Immature natural killer cell (primary cell): ENCODE measurements at regions not wholly inside any gene's neighbourhood (a gene's known extent, or its start where the extent isn't known, plus 50 kb on each side); places are given as distances from the start of the nearest gene placed in this dataset.

ENCODE experiments used
- DNase-seq, 3 donors: peaks; one replicate each; pipeline ENCODE4 v3.0.0; 2022; ENCODE audit warnings: mixed read lengths in 1 of 3
- H3K27ac Mint-ChIP-seq, 6 donors: one replicate each; pipeline ENCODE4 v1.8.0; 2020; ENCODE audit warnings: mixed read lengths in 6 of 6, mild to moderate bottlenecking in 5 of 6, inconsistent platforms in 4 of 6, moderate library complexity in 3 of 6
- H3K27me3 Mint-ChIP-seq, 3 donors: one replicate each; pipeline ENCODE4 v1.8.0; 2020 to 2021; ENCODE audit warnings: low read depth in 3 of 3, mild to moderate bottlenecking in 3 of 3, mixed read lengths in 3 of 3, moderate library complexity in 3 of 3, inconsistent platforms in 1 of 3
- H3K36me3 Mint-ChIP-seq, 3 donors: one replicate each; pipeline ENCODE4 v1.8.0; 2020; ENCODE audit warnings: mixed read lengths in 3 of 3, inconsistent platforms in 2 of 3, mild to moderate bottlenecking in 2 of 3
- H3K4me1 Mint-ChIP-seq, 2 donors: one replicate each; pipeline ENCODE4 v1.8.0; 2020; ENCODE audit warnings: inconsistent platforms in 2 of 2, mild to moderate bottlenecking in 2 of 2, mixed read lengths in 2 of 2, moderate library complexity in 1 of 2
- H3K4me3 Mint-ChIP-seq, 5 donors: one replicate each; pipeline ENCODE4 v1.8.0; 2020; ENCODE audit warnings: mild to moderate bottlenecking in 5 of 5, mixed read lengths in 5 of 5, inconsistent platforms in 3 of 5, moderate library complexity in 3 of 5
- H3K9me3 Mint-ChIP-seq, 6 donors: one replicate each; pipeline ENCODE4 v1.8.0; 2020; ENCODE audit warnings: mild to moderate bottlenecking in 6 of 6, mixed read lengths in 6 of 6, inconsistent platforms in 4 of 6, moderate library complexity in 3 of 6

DNA sequence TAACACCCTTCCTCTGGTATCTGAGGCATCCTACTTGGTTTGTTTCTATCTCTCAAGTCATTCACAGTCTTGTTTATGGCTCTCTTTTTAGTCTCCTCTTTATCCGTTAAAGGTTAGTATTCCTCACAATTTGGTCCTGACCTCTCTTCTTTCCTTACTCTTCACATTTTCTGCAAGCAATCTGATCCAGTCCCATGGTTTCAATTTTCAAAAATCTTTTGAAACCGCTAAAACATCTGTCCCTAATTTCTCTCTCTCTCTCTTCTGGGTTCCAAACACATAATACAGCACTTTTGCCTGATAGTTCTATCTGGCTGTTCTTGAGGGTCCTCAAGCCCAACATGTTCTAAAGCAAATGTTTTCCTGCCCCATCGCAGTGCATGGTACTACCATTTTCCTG is 149.0 kb downstream of the SERPINI1 start:
- no peaks in the 10 kb centered on the region for H3K36me3 Mint-ChIP-seq
- DNase-seq: no peak
- peaks cover 0 to 5% of the 10 kb centered on the region in 2 donors for H3K4me1 Mint-ChIP-seq
- no peak overlapping the region for H3K4me3 Mint-ChIP-seq
- no peaks in the 10 kb centered on the region for H3K9me3 Mint-ChIP-seq
- H3K27ac Mint-ChIP-seq: no peak overlapping the region
- H3K27me3 Mint-ChIP-seq: peaks cover 0 to 12% (median 1%) of the 10 kb centered on the region in 3 donors

DNA sequence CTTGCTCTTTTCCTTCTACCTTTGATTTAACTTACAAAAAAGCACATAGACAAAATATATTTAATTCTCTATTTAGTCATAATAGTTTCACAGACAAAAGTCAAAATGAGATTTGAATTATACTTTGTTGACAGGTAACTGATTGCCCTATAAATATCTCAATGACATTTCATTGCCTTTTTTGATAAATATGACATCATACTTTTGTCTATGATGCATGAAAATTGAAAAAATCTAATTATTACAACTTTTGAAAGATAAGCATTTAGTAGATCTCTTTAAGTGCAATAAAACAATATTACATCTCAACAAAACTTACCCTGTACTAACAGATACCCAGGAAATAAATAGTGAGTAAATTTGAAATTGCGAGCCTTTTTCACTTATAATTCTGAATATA is 147.9 kb downstream of the SERPINI1 start:
- no peak overlapping the region for H3K4me3 Mint-ChIP-seq
- H3K9me3 Mint-ChIP-seq: no peaks in the 10 kb centered on the region
- peaks cover 0 to 5% of the 10 kb centered on the region in 2 donors for H3K4me1 Mint-ChIP-seq
- no peak overlapping the region for H3K27ac Mint-ChIP-seq
- no peaks in the 10 kb centered on the region for H3K36me3 Mint-ChIP-seq
- no peak for DNase-seq
- H3K27me3 Mint-ChIP-seq: peaks cover 0 to 12% (median 1%) of the 10 kb centered on the region in 3 donors

DNA sequence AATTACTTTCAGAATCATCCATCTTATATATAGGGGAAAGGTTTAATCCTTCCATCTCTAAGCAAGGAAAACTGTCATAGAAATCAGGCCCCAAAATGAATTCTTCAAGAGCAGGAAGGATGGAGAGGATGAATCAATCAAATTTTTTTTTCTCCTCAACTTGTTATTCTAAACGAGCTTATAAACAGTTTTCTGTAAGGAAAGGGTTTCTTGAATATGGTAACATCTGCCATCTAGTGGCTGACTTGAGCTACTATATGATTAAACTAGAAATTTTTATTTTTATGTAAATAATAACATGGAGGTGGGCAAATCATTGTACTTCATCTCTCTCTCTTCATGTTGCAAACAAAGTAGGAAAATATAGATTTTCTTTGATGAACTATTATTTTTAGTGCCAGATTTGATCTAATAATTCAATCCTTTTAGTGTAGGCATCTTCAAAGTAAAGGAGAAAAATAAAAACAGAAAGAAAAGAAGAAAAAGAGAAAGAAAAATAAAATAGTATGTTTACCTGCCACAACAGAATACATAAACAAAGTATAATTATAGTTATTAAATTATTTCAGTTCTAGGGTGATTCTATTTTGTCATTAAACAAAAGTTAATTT is 146.6 kb downstream of the SERPINI1 start:
- Mint-ChIP-seq H3K27me3 (peaks cover 0 to 13% (median 1%) of the 10 kb centered on the region in 3 donors), H3K27ac (no peak overlapping the region), H3K9me3 (no peaks in the 10 kb centered on the region), H3K4me3 (peak overlapping the region in 1 of 5 donors; percentile 51), H3K4me1 (peaks cover 0 to 5% of the 10 kb centered on the region in 2 donors), H3K36me3 (no peaks in the 10 kb centered on the region)
- peak in 2 of 3 donors; percentile 13 to 19 for DNase-seq

DNA sequence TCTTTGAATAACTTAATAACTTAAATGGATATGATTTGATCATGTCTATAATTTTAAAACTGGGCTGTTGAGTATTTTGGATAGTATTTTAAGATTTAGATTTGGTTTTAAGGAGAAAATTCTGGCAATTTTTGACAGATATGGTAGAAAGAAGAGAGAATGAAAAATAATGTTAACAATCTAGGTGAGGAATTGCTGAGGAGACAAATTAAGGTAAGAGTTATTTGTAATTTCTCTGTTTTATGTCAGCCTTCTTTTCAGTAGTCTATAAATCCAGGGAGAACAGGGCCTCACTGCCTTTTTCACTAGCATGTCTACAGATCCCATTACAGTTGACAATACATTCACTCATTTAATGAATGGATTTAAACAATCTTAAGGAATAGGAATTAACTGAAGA is 144.7 kb downstream of the SERPINI1 start:
- no peak overlapping the region for H3K4me3 Mint-ChIP-seq
- no peaks in the 10 kb centered on the region for H3K36me3 Mint-ChIP-seq
- H3K27me3 Mint-ChIP-seq: peaks cover 0 to 14% (median 1%) of the 10 kb centered on the region in 3 donors
- no peaks in the 10 kb centered on the region for H3K9me3 Mint-ChIP-seq
- H3K27ac Mint-ChIP-seq: no peak overlapping the region
- H3K4me1 Mint-ChIP-seq: peaks cover 0 to 5% of the 10 kb centered on the region in 2 donors
- DNase-seq: no peak

DNA sequence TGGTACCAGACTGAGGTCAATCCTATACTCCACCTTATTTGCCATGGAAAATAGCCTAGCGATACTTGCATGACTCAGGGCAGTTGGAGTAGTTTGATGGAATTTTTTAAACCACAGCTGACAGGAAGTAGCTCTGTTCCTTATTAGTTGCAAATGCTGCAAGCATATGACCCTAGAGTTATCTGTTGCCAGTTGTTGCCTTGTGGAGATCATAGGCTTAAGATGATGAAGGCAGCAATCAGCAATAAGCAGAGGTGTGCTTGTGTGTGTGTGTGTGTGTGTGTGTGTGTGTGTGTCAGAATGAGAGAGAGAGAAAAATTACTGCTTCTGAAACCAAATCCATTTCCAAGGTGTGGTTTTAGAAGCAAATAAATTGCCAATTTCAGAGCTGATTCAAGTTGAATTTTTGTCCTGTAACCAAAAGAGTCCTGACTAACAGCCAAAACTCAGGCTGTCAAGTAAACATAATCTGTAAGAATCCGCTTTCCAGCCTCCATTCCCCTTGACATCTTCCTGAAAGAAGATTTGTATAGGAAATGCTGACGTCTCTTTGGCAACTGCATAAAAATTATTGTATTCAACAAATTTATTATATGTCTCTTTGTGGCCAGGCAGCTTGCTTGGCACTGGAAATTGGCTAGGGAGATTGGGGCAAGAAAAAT is 141.2 kb downstream of the SERPINI1 start:
- H3K4me3 Mint-ChIP-seq: no peak overlapping the region
- no peaks in the 10 kb centered on the region for H3K36me3 Mint-ChIP-seq
- DNase-seq: no peak
- H3K27me3 Mint-ChIP-seq: peaks cover 0 to 8% (median 1%) of the 10 kb centered on the region in 3 donors
- peaks cover 0 to 1% (median 0%) of the 10 kb centered on the region in 6 donors for H3K9me3 Mint-ChIP-seq
- no peak overlapping the region for H3K27ac Mint-ChIP-seq
- H3K4me1 Mint-ChIP-seq: peaks cover 0 to under 1% of the 10 kb centered on the region in 2 donors
